ENCODE measurements at regions not wholly inside any gene's neighbourhood (a gene's known extent, or its start where the extent isn't known, plus 50 kb on each side); places are given as distances from the start of the nearest gene placed in this dataset.

DNA sequence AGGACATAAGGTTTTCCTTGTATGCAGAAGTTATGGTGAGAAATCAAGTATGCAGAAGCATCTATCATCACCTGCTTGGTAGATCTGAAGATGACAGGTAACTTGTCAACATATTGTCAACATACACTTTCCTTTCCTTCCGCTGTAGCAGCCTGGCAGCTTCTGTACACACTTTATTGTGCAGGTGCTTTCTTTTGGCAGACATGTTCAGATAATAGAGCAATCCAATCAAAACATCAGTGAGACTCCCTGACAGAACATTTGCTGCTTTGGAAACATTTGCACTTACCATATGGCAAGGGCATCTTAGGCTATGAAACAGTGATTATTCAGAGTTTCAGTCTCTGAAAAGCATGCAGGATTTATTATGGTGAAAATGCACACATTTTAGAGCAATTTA lies 161.1 kb upstream of the CDH12 start:
- H3K27me3 ChIP-seq (replicated peaks; ENCODE audit: control insufficient read depth, insufficient read depth, low read length), result no peaks in the 10 kb centered on the region

DNA sequence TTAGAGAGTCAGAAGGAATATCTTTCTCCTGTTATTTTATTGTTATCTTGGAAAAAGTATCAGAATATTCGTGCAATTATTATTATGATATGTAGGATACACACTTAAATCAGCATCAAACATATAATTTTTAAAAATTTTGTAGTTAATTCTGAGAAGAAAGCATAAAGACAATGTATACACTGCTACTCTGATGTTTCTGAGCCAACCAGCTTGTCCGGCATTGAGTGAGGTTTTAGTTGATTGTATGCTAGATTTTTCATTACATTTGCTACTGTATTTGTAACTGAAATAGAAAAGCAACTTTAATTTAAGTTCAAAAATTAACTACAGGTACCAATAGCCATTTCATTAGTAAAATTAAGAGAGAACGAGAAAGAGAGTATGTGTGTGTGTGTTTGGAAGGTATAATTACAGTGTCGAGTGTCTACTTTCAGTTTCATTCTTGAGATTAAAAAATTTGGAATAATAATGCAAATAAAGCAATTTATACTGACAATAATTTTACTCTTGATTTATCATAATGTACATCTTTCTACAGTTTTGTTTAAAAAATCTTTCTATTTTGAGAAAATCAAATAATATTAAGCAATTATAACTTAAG lies 160.4 kb upstream of the CDH12 start:
- H3K4me3 ChIP-seq (replicated peaks; ENCODE audit: low read depth, low read length), result no peak overlapping the region
- no peak for DNase-seq (ENCODE audit: extremely low read depth, insufficient read length)
- TF ChIP-seq, protein P1, sequence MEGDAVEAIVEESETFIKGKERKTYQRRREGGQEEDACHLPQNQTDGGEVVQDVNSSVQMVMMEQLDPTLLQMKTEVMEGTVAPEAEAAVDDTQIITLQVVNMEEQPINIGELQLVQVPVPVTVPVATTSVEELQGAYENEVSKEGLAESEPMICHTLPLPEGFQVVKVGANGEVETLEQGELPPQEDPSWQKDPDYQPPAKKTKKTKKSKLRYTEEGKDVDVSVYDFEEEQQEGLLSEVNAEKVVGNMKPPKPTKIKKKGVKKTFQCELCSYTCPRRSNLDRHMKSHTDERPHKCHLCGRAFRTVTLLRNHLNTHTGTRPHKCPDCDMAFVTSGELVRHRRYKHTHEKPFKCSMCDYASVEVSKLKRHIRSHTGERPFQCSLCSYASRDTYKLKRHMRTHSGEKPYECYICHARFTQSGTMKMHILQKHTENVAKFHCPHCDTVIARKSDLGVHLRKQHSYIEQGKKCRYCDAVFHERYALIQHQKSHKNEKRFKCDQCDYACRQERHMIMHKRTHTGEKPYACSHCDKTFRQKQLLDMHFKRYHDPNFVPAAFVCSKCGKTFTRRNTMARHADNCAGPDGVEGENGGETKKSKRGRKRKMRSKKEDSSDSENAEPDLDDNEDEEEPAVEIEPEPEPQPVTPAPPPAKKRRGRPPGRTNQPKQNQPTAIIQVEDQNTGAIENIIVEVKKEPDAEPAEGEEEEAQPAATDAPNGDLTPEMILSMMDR (IDR thresholded peaks at IDR 0.05; ENCODE audit: insufficient read depth, low read length, poor library complexity, severe bottlenecking), result no peak

More for the DNA sequence above, 161.1 kb upstream of the CDH12 start:
- TF ChIP-seq, protein P1 (IDR thresholded peaks at IDR 0.05; ENCODE audit: insufficient read depth, low read length, poor library complexity, severe bottlenecking), result no peak
- Histone ChIP-seq H3K4me3 (replicated peaks; ENCODE audit: low read depth, low read length) (no peak overlapping the region), H3K36me3 (ENCODE audit: control insufficient read depth, insufficient read depth, low read length) (no peaks in the 10 kb centered on the region)
- DNase-seq (ENCODE audit: extremely low read depth, insufficient read length), result no peak

DNA sequence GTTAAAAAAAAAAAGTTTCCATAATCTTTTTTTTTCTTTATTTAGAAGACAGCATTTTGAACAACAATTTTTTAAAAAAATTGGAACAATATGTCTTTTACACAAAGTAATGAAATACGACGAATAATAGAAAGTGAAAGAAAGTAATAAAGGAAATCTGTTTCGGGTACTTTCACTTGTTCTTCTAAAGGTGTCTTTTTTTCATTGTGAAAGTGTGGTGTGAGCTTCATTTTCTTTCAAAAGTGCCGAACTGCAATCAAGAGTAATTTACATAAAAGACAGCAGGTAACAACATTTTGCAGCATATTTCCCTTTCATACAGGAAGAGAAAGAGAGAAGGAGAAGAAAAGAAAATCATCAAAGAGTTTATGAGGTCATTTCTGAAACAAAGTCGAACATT lies 159.7 kb upstream of the CDH12 start:
- TF ChIP-seq, protein P1 (IDR thresholded peaks at IDR 0.05; ENCODE audit: insufficient read depth, low read length, poor library complexity, severe bottlenecking), result no peak
- no peak for DNase-seq (ENCODE audit: extremely low read depth, insufficient read length)
- H3K27me3 ChIP-seq (replicated peaks; ENCODE audit: control insufficient read depth, insufficient read depth, low read length), result no peaks in the 10 kb centered on the region
- H3K36me3 ChIP-seq (ENCODE audit: control insufficient read depth, insufficient read depth, low read length), result no peaks in the 10 kb centered on the region
- no peak overlapping the region for H3K4me3 ChIP-seq (replicated peaks; ENCODE audit: low read depth, low read length)

More for the DNA sequence above, 160.4 kb upstream of the CDH12 start:
- no peaks in the 10 kb centered on the region for H3K36me3 ChIP-seq (ENCODE audit: control insufficient read depth, insufficient read depth, low read length)
- H3K27me3 ChIP-seq (replicated peaks; ENCODE audit: control insufficient read depth, insufficient read depth, low read length), result no peaks in the 10 kb centered on the region

DNA sequence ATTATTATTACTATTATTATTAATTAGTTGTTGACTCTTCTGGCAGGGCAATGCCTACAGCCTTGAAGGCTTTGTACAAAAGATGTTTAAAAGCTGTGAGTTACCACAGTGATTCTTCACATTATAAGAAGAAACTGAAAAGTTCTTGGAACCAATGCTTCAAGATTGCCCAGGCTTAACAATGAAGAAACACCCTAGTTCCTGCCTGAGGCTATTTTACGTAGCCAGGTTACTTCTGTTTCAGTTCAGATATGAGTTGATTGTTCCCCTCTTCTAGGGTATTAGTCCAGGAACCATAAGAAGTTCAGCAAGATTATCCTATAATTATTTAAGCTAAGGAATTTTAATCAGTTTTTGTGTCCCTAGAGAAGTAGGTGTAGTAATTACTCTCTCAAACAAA lies 154.6 kb upstream of the CDH12 start:
- DNase-seq (ENCODE audit: extremely low read depth, insufficient read length), result no peak
- H3K27me3 ChIP-seq (replicated peaks; ENCODE audit: control insufficient read depth, insufficient read depth, low read length), result no peaks in the 10 kb centered on the region
- H3K36me3 ChIP-seq (ENCODE audit: control insufficient read depth, insufficient read depth, low read length), result no peaks in the 10 kb centered on the region
- TF ChIP-seq, protein P1 (IDR thresholded peaks at IDR 0.05; ENCODE audit: insufficient read depth, low read length, poor library complexity, severe bottlenecking), result no peak
- H3K4me3 ChIP-seq (replicated peaks; ENCODE audit: low read depth, low read length), result no peak overlapping the region

DNA sequence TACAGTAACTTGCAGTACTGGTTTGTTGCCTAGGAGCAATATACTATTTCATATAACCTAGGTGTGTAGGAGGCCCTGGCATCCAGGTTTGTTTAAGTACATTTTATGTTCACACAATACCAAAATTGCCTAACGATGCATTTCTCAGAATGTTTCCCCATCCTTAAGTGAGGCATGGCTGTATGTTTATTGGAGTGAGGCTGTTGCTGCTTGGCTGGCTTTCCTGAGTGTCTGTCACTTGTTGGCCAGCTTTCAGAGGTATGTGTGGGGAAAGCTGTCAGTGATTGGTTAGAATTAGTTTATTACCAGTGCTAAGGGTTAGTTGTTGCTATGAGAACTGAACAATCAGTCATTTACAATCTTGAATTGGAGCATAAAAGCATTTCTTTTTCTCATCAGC lies 154.1 kb upstream of the CDH12 start:
- Histone ChIP-seq H3K27me3 (replicated peaks; ENCODE audit: control insufficient read depth, insufficient read depth, low read length) (no peaks in the 10 kb centered on the region), H3K4me3 (replicated peaks; ENCODE audit: low read depth, low read length) (no peak overlapping the region), H3K36me3 (ENCODE audit: control insufficient read depth, insufficient read depth, low read length) (no peaks in the 10 kb centered on the region)
- no peak for DNase-seq (ENCODE audit: extremely low read depth, insufficient read length)
- TF ChIP-seq, protein P1 (IDR thresholded peaks at IDR 0.05; ENCODE audit: insufficient read depth, low read length, poor library complexity, severe bottlenecking), result no peak

DNA sequence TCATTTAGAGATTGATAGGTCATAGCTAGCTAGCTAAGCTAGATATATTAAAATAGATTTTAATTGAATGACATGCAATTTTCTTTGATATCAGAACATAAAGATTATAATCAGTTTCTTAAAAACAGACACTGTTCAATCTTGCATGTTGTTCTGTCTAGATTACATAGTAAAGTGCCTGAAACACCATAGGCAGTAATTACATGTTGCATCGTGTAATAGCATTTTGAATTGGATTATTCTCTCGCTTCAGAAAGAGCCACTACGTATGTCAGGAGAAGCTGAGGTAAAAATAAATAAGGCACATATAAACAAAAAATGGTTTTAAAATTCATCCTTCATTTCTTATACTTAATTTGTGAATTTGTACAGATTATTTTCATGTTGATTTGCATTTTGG lies 148.0 kb upstream of the CDH12 start:
- TF ChIP-seq, protein P1 (IDR thresholded peaks at IDR 0.05; ENCODE audit: insufficient read depth, low read length, poor library complexity, severe bottlenecking), result no peak
- Histone ChIP-seq H3K36me3 (ENCODE audit: control insufficient read depth, insufficient read depth, low read length) (no peaks in the 10 kb centered on the region), H3K27me3 (replicated peaks; ENCODE audit: control insufficient read depth, insufficient read depth, low read length) (no peaks in the 10 kb centered on the region), H3K4me3 (replicated peaks; ENCODE audit: low read depth, low read length) (no peak overlapping the region)
- DNase-seq (ENCODE audit: extremely low read depth, insufficient read length), result no peak

Data from GM06990 (cell line).